GM12891 (cell line): ENCODE measurements at regions not wholly inside any gene's neighbourhood (a gene's known extent, or its start where the extent isn't known, plus 50 kb on each side); places are given as distances from the start of the nearest gene placed in this dataset.

ENCODE experiments used
- DNase-seq: peaks from one replicate; pipeline ENCODE4 v3.0.0; 2011; ENCODE audit warnings: low spot score; ENCODE audit not compliant: insufficient read length
- FAIRE-seq: peaks from 2 replicates; lab custom pipeline; 2011; peaks lifted over from hg19 to GRCh38; lab: Jason Lieb, UNC
- PAX5 ChIP-seq: IDR thresholded peaks from 2 replicates; pipeline ENCODE4 v1.6.1; 2011; ENCODE audit warnings: low read length, moderate library complexity, mild to moderate bottlenecking; ENCODE audit not compliant: insufficient read depth, severe bottlenecking
- POLR2A ChIP-seq: IDR thresholded peaks from 2 replicates; pipeline ENCODE4 v1.6.1; 2011; ENCODE audit warnings: low read depth, low read length, control low read depth
- POLR2AphosphoS5 ChIP-seq: IDR thresholded peaks from 2 replicates; pipeline ENCODE4 v1.6.1; 2011; ENCODE audit warnings: low read depth, low read length, control low read depth
- POU2F2 ChIP-seq: IDR thresholded peaks from 2 replicates; pipeline ENCODE4 v1.6.1; 2011; ENCODE audit warnings: low read depth, mild to moderate bottlenecking, control low read depth, low read length, moderate library complexity
- SPI1 ChIP-seq: IDR thresholded peaks from 2 replicates; pipeline ENCODE4 v1.6.1; 2011; ENCODE audit warnings: low read depth, low read length, control low read depth
- TAF1 ChIP-seq: IDR thresholded peaks from 2 replicates; pipeline ENCODE4 v1.6.1; 2011; ENCODE audit warnings: low read depth, low read length, control low read depth

GRCh38 chr18:10080372-10080771, 166.6 kb downstream of the VAPA start:
- FAIRE-seq (no peak), DNase-seq (no peak)
- no peak for TF ChIP-seq SPI1
- TF ChIP-seq TAF1: no peak
- TF ChIP-seq POLR2AphosphoS5: no peak
- no peak for TF ChIP-seq PAX5
- no peak for TF ChIP-seq POLR2A
- no peak for TF ChIP-seq POU2F2

GRCh38 chr18:10081492-10081891, 167.7 kb downstream of the VAPA start:
- no peak for DNase-seq
- no peak for FAIRE-seq

GRCh38 chr18:10085416-10085815, 171.6 kb downstream of the VAPA start:
- DNase-seq (no peak), FAIRE-seq (no peak)
- no peak for TF ChIP-seq POLR2AphosphoS5
- TF ChIP-seq POLR2A: no peak
- TF ChIP-seq SPI1: no peak
- no peak for TF ChIP-seq PAX5
- TF ChIP-seq TAF1: no peak
- TF ChIP-seq POU2F2: no peak

More at GRCh38 chr18:10081492-10081891, 167.7 kb downstream of the VAPA start:
- TF ChIP-seq PAX5: no peak

- TF ChIP-seq SPI1 (no peak), POLR2AphosphoS5 (no peak), POU2F2 (no peak), TAF1 (no peak), PAX5 (no peak), POLR2A (no peak)
- DNase-seq: no peak
- FAIRE-seq: no peak
These were observed 172.1 kb downstream of the VAPA start for GRCh38 chr18:10085876-10086275.

- no peak for FAIRE-seq
- DNase-seq: no peak
- no peak for TF ChIP-seq PAX5
- TF ChIP-seq POU2F2: no peak
- TF ChIP-seq POLR2AphosphoS5: no peak
- TF ChIP-seq POLR2A: no peak
- no peak for TF ChIP-seq SPI1
- TF ChIP-seq TAF1: no peak
These were observed 172.8 kb downstream of the VAPA start for GRCh38 chr18:10086458-10087210.

GRCh38 chr18:10088734-10089133, 174.9 kb downstream of the VAPA start:
- DNase-seq: no peak
- no peak for TF ChIP-seq POLR2A
- TF ChIP-seq POLR2AphosphoS5: no peak
- TF ChIP-seq PAX5: no peak
- TF ChIP-seq TAF1: no peak
- no peak for TF ChIP-seq POU2F2
- no peak for TF ChIP-seq SPI1
- no peak for FAIRE-seq

- no peak for TF ChIP-seq PAX5
- TF ChIP-seq POLR2A: no peak
- no peak for TF ChIP-seq POU2F2
- FAIRE-seq (no peak), DNase-seq (no peak)
These were observed 176.1 kb downstream of the VAPA start for GRCh38 chr18:10089881-10090280.

- no peak for TF ChIP-seq PAX5
- TF ChIP-seq POU2F2: no peak
- TF ChIP-seq POLR2AphosphoS5: no peak
- TF ChIP-seq POLR2A: no peak
- no peak for TF ChIP-seq TAF1
- no peak for TF ChIP-seq SPI1
- FAIRE-seq: no peak
These were observed 176.9 kb downstream of the VAPA start for GRCh38 chr18:10090668-10091067.

GRCh38 chr18:10093445-10093844, 179.6 kb downstream of the VAPA start:
- FAIRE-seq (no peak), DNase-seq (no peak)
- TF ChIP-seq TAF1 (no peak), PAX5 (no peak), POU2F2 (no peak), POLR2A (no peak), SPI1 (no peak), POLR2AphosphoS5 (no peak)

More at GRCh38 chr18:10090668-10091067, 176.9 kb downstream of the VAPA start:
- no peak for DNase-seq

GRCh38 chr18:10094154-10094553, 180.3 kb downstream of the VAPA start:
- no peak for TF ChIP-seq TAF1
- no peak for TF ChIP-seq POU2F2
- no peak for TF ChIP-seq POLR2A
- no peak for TF ChIP-seq PAX5
- no peak for TF ChIP-seq SPI1
- no peak for TF ChIP-seq POLR2AphosphoS5
- DNase-seq (no peak), FAIRE-seq (no peak)
